Activated naive CD8-positive, alpha-beta T cell treated with anti-CD3 and anti-CD28 coated beads, Interleukin-2, amount 50 U/mL, for 24 hours (primary cell): ENCODE measurements at regions not wholly inside any gene's neighbourhood (a gene's known extent, or its start where the extent isn't known, plus 50 kb on each side); places are given as distances from the start of the nearest gene placed in this dataset.

ENCODE experiments used
- ATAC-seq: fragments of 150-1000 bp; cut with Tn5 transposase; one replicate; pipeline ENCODE4 v1.10.0; 2021
- DNase-seq: peaks from one replicate; pipeline ENCODE4 v3.0.0; 2021
- H3K27ac Mint-ChIP-seq: one replicate; pipeline ENCODE4 v1.8.0; 2021; ENCODE audit warnings: mild to moderate bottlenecking, mixed read lengths
- H3K27me3 Mint-ChIP-seq: one replicate; pipeline ENCODE4 v1.8.0; 2021; ENCODE audit warnings: mixed read lengths
- H3K36me3 Mint-ChIP-seq: one replicate; pipeline ENCODE4 v1.8.0; 2021; ENCODE audit warnings: low read depth, mixed read lengths
- H3K4me1 Mint-ChIP-seq: one replicate; pipeline ENCODE4 v1.8.0; 2021; ENCODE audit warnings: mixed read lengths
- H3K4me3 Mint-ChIP-seq: one replicate; pipeline ENCODE4 v1.8.0; 2021; ENCODE audit warnings: mild to moderate bottlenecking, moderate library complexity, mixed read lengths
- H3K9me3 Mint-ChIP-seq: one replicate; pipeline ENCODE4 v1.8.0; 2021; ENCODE audit warnings: mixed read lengths

DNA sequence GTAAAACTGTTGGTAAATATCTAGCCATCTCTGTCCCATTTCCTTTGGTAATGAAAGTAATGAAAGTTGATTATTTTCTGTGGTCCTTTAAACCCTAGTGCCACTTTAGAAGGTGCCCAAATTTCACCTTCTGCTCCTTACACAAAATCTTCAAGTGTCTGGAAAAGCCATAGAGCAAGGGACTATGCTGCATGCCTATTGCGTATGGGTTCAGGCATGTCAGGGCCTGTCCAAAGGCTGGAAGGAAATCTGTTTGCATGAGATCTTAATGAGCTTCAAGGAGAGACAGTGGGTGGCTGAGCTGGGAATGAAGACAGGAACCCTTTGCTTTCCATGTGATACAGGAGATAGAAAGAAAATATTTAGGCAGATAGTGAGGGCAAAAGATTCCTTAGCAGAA lies 66.6 kb upstream of the CCN6 start:
- Mint-ChIP-seq H3K4me3 (no peak overlapping the region), H3K27ac (peak overlapping the region; percentile 7), H3K9me3 (peaks cover 10% of the 10 kb centered on the region), H3K27me3 (no peaks in the 10 kb centered on the region), H3K36me3 (peaks cover 3% of the 10 kb centered on the region), H3K4me1 (peaks cover 85% of the 10 kb centered on the region)
- DNase-seq, result no peak
- ATAC-seq, result no peak

DNA sequence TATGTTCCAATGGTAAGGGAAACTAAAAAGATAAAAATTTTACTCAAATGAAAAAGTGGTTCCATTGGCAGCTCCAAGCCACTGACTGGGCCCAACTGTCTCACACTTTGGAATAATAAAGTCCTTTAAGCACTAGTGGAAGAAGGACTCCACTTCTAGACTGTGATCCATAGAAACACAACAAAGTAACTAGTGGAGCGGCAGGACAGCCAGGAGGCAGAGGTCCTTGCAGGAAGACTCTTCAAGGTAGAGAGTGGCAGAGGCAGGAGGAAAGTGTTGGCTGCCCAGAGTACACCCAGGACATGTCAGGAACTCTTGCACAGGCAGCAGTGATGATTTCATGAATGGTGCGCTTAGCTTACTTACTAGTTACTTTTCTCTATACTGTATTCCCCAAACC lies 65.0 kb upstream of the CCN6 start:
- Mint-ChIP-seq H3K4me3 (no peak overlapping the region), H3K4me1 (peaks cover 87% of the 10 kb centered on the region), H3K36me3 (peaks cover 3% of the 10 kb centered on the region), H3K27ac (peak overlapping the region; percentile 78), H3K27me3 (no peaks in the 10 kb centered on the region), H3K9me3 (peaks cover 5% of the 10 kb centered on the region)
- ATAC-seq (no peak), DNase-seq (no peak)

DNA sequence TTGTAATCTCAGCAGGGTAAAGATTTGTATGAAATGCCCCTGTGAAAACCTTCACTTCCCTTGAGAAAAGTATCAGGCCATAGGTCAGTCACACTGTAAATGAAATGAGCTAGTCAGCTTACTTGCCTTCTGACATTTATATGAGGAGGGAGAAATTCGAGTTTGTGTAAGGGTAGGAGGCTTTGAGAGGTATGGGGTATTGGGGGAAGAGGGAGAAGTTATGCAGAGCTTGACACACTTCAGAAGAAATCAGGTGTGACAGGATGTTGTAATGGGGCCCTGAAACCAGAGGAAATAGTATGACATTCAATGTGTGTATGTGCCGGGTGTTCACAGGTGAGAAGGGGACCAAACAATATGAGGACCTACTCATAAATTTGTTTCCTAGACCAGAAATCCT lies 64.2 kb upstream of the CCN6 start:
- peak; percentile 51 for ATAC-seq
- H3K4me1 Mint-ChIP-seq, result peaks cover 87% of the 10 kb centered on the region
- peak overlapping the region; percentile 78 for H3K27ac Mint-ChIP-seq

DNA sequence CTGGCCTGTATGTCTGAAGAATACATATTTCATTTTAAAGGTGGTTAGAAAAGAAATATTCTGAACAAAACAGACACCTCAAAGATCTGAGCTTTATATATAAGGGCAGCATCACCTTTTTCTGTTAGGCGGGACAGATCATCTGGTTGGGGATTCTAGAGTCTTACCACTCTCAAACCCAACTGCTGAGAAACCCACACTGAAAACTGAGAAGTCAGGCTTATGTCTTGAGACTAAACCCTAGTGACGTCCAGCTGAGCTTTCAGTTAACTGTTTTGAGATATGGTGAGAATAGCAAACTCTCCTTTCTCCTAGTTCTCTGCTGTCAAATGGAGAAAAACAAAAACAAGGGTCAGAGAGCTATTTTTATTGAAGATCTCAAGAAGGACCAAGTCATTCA lies 63.7 kb upstream of the CCN6 start:
- Mint-ChIP-seq H3K4me1 (peaks cover 85% of the 10 kb centered on the region), H3K4me3 (peak overlapping the region; percentile 5)
- ATAC-seq, result peak; percentile 37

More for the DNA sequence above, 64.2 kb upstream of the CCN6 start:
- Mint-ChIP-seq H3K4me3 (peak overlapping the region; percentile 32), H3K36me3 (peaks cover 3% of the 10 kb centered on the region), H3K27me3 (no peaks in the 10 kb centered on the region), H3K9me3 (peaks cover 5% of the 10 kb centered on the region)
- DNase-seq, result no peak

DNA sequence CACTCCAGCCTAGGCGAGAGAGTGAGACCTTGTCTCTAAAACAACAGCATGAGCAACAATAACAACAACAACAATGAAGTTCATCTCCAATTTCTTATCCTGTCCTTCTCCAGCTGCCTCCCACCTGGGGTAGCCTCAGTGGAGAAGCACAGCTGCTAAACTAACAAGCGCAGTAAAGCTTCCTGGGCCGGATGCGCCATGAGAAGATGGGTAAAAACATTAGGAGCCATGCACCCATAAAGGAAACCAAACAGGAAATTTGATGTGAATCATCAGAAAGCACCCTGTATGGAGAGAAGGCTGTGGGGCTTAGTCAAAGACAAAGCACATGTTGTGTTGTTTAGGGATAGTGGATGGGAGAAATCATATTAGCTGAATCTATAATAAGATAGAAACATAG lies 61.1 kb upstream of the CCN6 start:
- peaks cover 87% of the 10 kb centered on the region for H3K4me1 Mint-ChIP-seq
- peaks cover 5% of the 10 kb centered on the region for H3K9me3 Mint-ChIP-seq
- no peaks in the 10 kb centered on the region for H3K36me3 Mint-ChIP-seq
- DNase-seq (peak; percentile 51), ATAC-seq (peak; percentile 76)
- peak overlapping the region; percentile 95 for H3K27ac Mint-ChIP-seq
- H3K27me3 Mint-ChIP-seq, result no peaks in the 10 kb centered on the region
- H3K4me3 Mint-ChIP-seq, result peak overlapping the region; percentile 43

More for the DNA sequence above, 63.7 kb upstream of the CCN6 start:
- Mint-ChIP-seq H3K27me3 (no peaks in the 10 kb centered on the region), H3K36me3 (no peaks in the 10 kb centered on the region), H3K9me3 (peaks cover 5% of the 10 kb centered on the region), H3K27ac (peak overlapping the region; percentile 78)
- DNase-seq, result no peak

DNA sequence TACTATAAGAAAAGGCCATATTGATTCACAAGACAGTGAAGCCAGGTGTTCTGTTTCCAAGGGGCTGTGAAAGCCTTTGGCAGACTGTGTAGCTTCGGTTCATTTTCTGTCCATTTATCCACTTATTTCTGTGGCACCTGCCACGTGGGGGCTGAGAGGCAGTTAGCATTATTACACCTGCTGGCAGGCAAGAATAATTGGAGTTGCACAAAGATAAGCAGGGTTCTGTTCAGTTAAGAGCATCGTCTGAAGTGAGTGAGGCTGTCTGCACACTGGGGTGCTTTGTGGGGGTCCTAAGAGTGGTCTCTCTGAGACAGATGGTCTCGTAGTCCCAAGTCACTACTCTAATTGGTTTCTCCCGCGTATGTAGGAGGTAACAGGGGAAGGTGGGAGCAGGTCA lies 60.6 kb upstream of the CCN6 start:
- Mint-ChIP-seq H3K27ac (peak overlapping the region; percentile 95), H3K9me3 (peaks cover 4% of the 10 kb centered on the region), H3K4me1 (peaks cover 85% of the 10 kb centered on the region), H3K36me3 (no peaks in the 10 kb centered on the region), H3K27me3 (no peaks in the 10 kb centered on the region), H3K4me3 (peak overlapping the region; percentile 43)
- DNase-seq (no peak), ATAC-seq (no peak)

DNA sequence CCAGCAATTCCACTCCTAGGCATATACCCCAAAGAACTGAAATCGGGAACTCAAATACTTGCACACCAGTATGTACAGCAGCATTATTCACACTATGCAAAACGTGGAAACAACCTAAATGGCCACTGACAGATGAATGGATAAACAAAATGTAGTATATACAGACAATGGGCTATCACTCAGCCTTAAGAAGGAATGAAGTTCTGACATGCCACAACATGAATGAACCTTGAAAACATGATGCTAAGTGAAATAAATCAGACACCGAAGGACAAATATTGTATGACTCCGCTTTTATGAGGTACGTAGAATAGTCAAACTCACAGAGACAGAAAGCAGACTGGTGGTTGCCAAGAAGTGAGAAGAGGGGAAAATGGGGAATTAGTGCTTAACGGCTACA lies 59.1 kb upstream of the CCN6 start:
- no peak overlapping the region for H3K4me3 Mint-ChIP-seq
- no peaks in the 10 kb centered on the region for H3K36me3 Mint-ChIP-seq
- H3K27me3 Mint-ChIP-seq, result no peaks in the 10 kb centered on the region
- ATAC-seq, result no peak
- DNase-seq, result no peak
- H3K27ac Mint-ChIP-seq, result peak overlapping the region; percentile 24
- H3K4me1 Mint-ChIP-seq, result peaks cover 71% of the 10 kb centered on the region
- no peaks in the 10 kb centered on the region for H3K9me3 Mint-ChIP-seq

DNA sequence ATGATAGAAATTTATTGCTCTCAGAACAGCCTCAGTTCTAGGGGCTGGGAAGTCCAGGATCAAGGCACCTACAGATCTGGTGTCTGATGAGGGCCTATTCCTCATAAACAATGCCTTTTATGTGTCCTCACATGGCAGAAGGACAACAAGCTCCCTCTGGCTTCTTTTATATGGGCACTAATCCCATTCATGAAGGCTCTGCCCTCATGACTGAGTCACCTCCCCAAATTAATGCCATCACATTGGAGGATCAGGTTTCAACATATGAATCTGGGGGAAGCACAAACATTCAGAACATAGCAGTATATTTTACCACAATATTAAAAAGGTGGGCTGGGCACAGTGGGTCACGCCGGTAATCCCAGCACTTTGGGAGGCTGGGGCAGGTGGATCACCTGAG lies 58.5 kb upstream of the CCN6 start:
- Mint-ChIP-seq H3K27ac (peak overlapping the region; percentile 19), H3K36me3 (no peaks in the 10 kb centered on the region), H3K9me3 (no peaks in the 10 kb centered on the region), H3K27me3 (no peaks in the 10 kb centered on the region), H3K4me1 (peaks cover 65% of the 10 kb centered on the region), H3K4me3 (no peak overlapping the region)
- ATAC-seq (no peak), DNase-seq (no peak)

DNA sequence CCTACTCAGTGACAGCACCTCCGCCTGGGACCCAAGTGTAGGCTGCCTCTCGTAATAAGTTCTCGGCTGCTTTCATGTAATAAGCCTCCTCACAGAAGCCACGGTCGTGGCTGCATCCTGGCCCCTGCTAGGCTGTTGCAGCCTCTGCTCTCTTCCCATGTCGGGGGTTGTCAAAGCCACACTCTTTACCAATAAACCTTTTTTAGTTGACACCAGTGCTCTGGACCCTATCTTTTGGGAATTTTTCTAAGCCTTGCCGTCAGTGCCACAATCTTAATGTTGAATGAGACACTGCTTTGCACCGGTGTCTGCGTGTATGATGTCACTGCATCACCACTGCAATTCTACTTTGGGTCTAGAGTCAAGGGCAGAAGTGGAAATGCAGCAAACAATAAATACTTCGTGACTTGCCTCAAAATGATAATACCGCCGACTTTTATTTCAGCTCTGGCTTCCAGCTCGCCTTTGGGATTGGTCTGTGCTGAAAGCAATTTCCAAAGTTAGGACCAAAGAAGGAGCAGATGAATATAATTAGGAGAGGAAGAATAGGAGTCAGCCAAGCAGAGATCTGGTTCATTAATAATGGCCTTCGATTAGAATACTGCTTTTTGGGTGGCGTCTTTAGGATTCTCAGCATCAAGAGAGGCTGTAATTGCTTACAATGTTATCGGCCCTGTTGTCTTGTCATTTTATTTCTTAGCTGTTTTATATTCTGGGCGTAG lies 57.6 kb upstream of the CCN6 start:
- Mint-ChIP-seq H3K36me3 (no peaks in the 10 kb centered on the region), H3K27me3 (no peaks in the 10 kb centered on the region), H3K4me3 (peak overlapping the region; percentile 35), H3K27ac (peak overlapping the region; percentile 47), H3K9me3 (no peaks in the 10 kb centered on the region), H3K4me1 (peaks cover 56% of the 10 kb centered on the region)
- ATAC-seq (no peak), DNase-seq (no peak)

DNA sequence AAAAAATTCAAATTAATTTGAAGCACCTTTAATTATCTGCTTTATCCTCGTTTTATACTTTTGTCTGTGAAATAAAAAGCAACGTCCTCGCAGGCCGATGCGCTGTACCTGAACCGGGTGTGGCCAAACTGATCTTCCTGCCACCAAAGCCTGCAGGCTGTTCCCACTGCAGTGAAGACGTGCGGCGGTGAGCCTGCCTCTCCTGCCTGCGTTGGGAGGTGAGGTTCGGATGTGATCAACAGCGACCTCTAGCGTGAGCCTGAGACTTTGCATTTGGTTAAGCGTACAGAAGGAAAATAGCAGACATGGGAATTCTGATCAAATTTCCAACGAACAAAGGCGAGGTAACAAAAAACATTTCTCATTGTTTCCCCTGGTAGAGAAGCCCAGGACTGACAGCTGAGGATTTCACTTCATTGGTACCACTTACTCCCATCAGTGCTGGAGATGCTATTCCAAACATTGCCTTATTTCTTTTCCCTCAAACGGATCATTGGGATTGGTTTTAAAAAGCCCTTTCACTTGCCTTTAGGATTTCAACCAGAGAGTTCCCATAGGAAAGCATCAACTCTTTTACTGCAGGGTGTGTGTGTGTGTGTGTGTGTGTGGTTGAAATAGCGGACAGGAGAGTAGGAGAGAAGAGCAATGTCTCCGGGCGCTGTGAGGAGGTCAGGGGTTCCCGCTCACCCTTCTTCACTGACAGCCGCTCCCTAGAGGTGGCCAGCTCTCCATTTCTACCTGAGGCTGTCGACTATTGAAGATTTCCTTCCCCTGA lies 56.6 kb upstream of the CCN6 start:
- DNase-seq (peak; percentile 81), ATAC-seq (peak; percentile 78)
- H3K4me3 Mint-ChIP-seq, result peak overlapping the region; percentile 35
- H3K36me3 Mint-ChIP-seq, result no peaks in the 10 kb centered on the region
- H3K4me1 Mint-ChIP-seq, result peaks cover 47% of the 10 kb centered on the region
- peak overlapping the region; percentile 47 for H3K27ac Mint-ChIP-seq
- H3K9me3 Mint-ChIP-seq, result no peaks in the 10 kb centered on the region
- no peaks in the 10 kb centered on the region for H3K27me3 Mint-ChIP-seq

DNA sequence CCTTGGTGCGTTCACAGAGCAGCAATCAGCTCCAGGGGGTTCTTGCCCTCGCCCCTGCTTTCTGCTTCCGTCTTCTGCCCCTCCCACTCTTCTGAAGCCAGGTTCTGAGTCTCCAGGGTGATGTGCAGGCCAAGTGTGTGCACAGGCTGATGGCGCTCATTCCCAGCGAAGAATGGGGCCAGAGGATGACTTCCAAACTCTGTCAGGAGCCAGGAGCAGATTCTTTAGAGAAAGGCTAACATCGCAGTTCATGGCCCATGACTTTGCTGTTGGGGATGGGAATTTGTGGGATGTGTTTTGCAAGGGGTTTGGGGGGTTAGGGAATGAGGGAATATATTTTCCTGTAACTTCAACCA lies 56.1 kb upstream of the CCN6 start:
- H3K27me3 Mint-ChIP-seq, result no peaks in the 10 kb centered on the region
- ATAC-seq (no peak), DNase-seq (no peak)
- H3K9me3 Mint-ChIP-seq, result peaks cover under 1% of the 10 kb centered on the region
- no peak overlapping the region for H3K4me3 Mint-ChIP-seq
- H3K36me3 Mint-ChIP-seq, result no peaks in the 10 kb centered on the region
- H3K4me1 Mint-ChIP-seq, result peaks cover 42% of the 10 kb centered on the region
- H3K27ac Mint-ChIP-seq, result no peak overlapping the region

DNA sequence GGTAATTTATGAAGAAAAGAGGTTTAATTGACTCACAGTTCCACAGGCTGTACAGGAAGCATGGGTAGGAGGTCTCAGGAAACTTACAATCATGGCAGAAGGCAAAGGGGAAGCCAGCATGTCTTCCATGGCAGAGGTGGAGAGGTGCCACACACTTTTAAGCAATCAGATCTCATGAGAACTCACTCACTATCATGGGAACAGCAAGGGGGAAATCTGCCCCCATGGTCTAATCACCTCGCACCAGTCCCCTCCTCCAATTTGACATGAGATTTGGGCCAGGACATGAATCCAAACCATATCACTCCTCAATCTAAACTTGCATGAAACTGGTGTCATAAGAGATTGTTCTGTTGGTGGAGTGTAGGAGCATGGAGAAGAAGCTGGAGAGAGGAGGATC lies 51.6 kb upstream of the CCN6 start:
- Mint-ChIP-seq H3K27me3 (no peaks in the 10 kb centered on the region), H3K27ac (no peak overlapping the region), H3K9me3 (peaks cover 3% of the 10 kb centered on the region), H3K4me1 (peaks cover 4% of the 10 kb centered on the region), H3K36me3 (no peaks in the 10 kb centered on the region), H3K4me3 (no peak overlapping the region)
- DNase-seq, result no peak
- no peak for ATAC-seq
